ENCODE measurements at regions not wholly inside any gene's neighbourhood (a gene's known extent, or its start where the extent isn't known, plus 50 kb on each side); places are given as distances from the start of the nearest gene placed in this dataset.

GRCh38 chr11:70839851-70840250, 412.5 kb downstream of the SHANK2 start:
- no peaks in the 10 kb centered on the region for H3K27me3 ChIP-seq (ENCODE audit: insufficient read depth)
- no peak for TF ChIP-seq TAF1 (IDR thresholded peaks at IDR 0.05; ENCODE audit: borderline replicate concordance, low read depth, low read length)
- no peak for TF ChIP-seq RXRA (IDR thresholded peaks at IDR 0.05; ENCODE audit: borderline replicate concordance, low read depth)
- H3K9me2 ChIP-seq, result no peaks in the 10 kb centered on the region
- no peaks in the 10 kb centered on the region for H3K36me3 ChIP-seq (replicated peaks in 1 of 2; ENCODE audit: control insufficient read depth in 1 of 2, insufficient read depth in 2 of 2, low read length in 1 of 2)
- H3K9me3 ChIP-seq, result no peaks in the 10 kb centered on the region
- H3K27ac ChIP-seq (ENCODE audit: low read depth in 2 of 2, low read length in 1 of 2), result no peak overlapping the region
- H4K20me1 ChIP-seq (ENCODE audit: insufficient read depth), result no peaks in the 10 kb centered on the region
- H3K9ac ChIP-seq, result no peak overlapping the region
- H3K79me2 ChIP-seq (ENCODE audit: insufficient read depth), result no peaks in the 10 kb centered on the region
- no peak overlapping the region for H3K4me3 ChIP-seq (ENCODE audit: low read depth in 2 of 2, low read length in 1 of 2)
- H3K4me1 ChIP-seq (ENCODE audit: control insufficient read depth in 1 of 2, insufficient read depth in 2 of 2, low read depth in 1 of 2, low read length in 1 of 2), result no peaks in the 10 kb centered on the region
- no peaks in the 10 kb centered on the region for H3F3A ChIP-seq (replicated peaks; ENCODE audit: insufficient read depth)
- DNase-seq, result no peak
- no peak overlapping the region for H2AFZ ChIP-seq (ENCODE audit: low read depth)
- no peak overlapping the region for H3K4me2 ChIP-seq
- POLR2A ChIA-PET, result no interaction called here
- 70% methylated on average over 7 of the region's 10 CpGs for WGBS (ENCODE audit: low lambda C conversion rate)
- CTCF ChIA-PET, result interaction anchor here (0.6 to 3.8 kb wide), 2 partner anchors 25 to 241 kb away, joined by 3 to 17 read pairs; no protein-coding TSS in a partner anchor

GRCh38 chr11:70841264-70841663, 411.1 kb downstream of the SHANK2 start:
- Histone ChIP-seq H3K4me2 (no peak overlapping the region), H3K36me3 (replicated peaks in 1 of 2; ENCODE audit: control insufficient read depth in 1 of 2, insufficient read depth in 2 of 2, low read length in 1 of 2) (no peaks in the 10 kb centered on the region), H3K4me3 (ENCODE audit: low read depth in 2 of 2, low read length in 1 of 2) (no peak overlapping the region), H3K4me1 (ENCODE audit: control insufficient read depth in 1 of 2, insufficient read depth in 2 of 2, low read depth in 1 of 2, low read length in 1 of 2) (no peaks in the 10 kb centered on the region), H4K20me1 (ENCODE audit: insufficient read depth) (no peaks in the 10 kb centered on the region), H3K27ac (ENCODE audit: low read depth in 2 of 2, low read length in 1 of 2) (no peak overlapping the region), H3K9me3 (no peaks in the 10 kb centered on the region), H3K79me2 (ENCODE audit: insufficient read depth) (no peaks in the 10 kb centered on the region), H3K27me3 (ENCODE audit: insufficient read depth) (no peaks in the 10 kb centered on the region), H3K9me2 (no peaks in the 10 kb centered on the region), H3F3A (replicated peaks; ENCODE audit: insufficient read depth) (no peaks in the 10 kb centered on the region), H2AFZ (ENCODE audit: low read depth) (no peak overlapping the region), H3K9ac (no peak overlapping the region)
- ChIA-PET CTCF (interaction anchor here (0.9 to 3.8 kb wide), 2 partner anchors 17 to 26 kb away, joined by 3 to 17 read pairs; no protein-coding TSS in a partner anchor), POLR2A (no interaction called here)
- no peak for DNase-seq
- 47% methylated on average over 7 of the region's 8 CpGs for WGBS (ENCODE audit: low lambda C conversion rate)
- TF ChIP-seq SIN3A (IDR thresholded peaks at IDR 0.05; ENCODE audit: borderline replicate concordance, low read depth, low read length) (no peak), FOXJ3 (CRISPR knock-in tag; IDR thresholded peaks at IDR 0.05) (no peak), NRF1 (IDR thresholded peaks at IDR 0.05; ENCODE audit: low read depth, low read length) (no peak), JUND (IDR thresholded peaks at IDR 0.05) (no peak)

- ChIA-PET CTCF (interaction anchor here (3.8 kb wide), 1 partner anchor 27 kb away, joined by 17 read pairs; no protein-coding TSS in a partner anchor), POLR2A (no interaction called here)
- 35% methylated on average over 6 of the region's 6 CpGs for WGBS (ENCODE audit: low lambda C conversion rate)
- H3K4me2 ChIP-seq, result no peak overlapping the region
- H3F3A ChIP-seq (replicated peaks; ENCODE audit: insufficient read depth), result no peaks in the 10 kb centered on the region
- H3K4me1 ChIP-seq (ENCODE audit: control insufficient read depth in 1 of 2, insufficient read depth in 2 of 2, low read depth in 1 of 2, low read length in 1 of 2), result no peaks in the 10 kb centered on the region
- no peaks in the 10 kb centered on the region for H3K27me3 ChIP-seq (ENCODE audit: insufficient read depth)
- H3K9me3 ChIP-seq, result no peaks in the 10 kb centered on the region
- no peak overlapping the region for H3K4me3 ChIP-seq (ENCODE audit: low read depth in 2 of 2, low read length in 1 of 2)
- no peak for DNase-seq
- H4K20me1 ChIP-seq (ENCODE audit: insufficient read depth), result no peaks in the 10 kb centered on the region
- H3K9me2 ChIP-seq, result no peaks in the 10 kb centered on the region
- no peak for TF ChIP-seq MAX (IDR thresholded peaks at IDR 0.05; ENCODE audit: low read depth)
- TF ChIP-seq YY1 (IDR thresholded peaks at IDR 0.05; ENCODE audit: low read depth), result no peak
- TF ChIP-seq GATA2 (CRISPR knock-in tag; IDR thresholded peaks at IDR 0.05), result no peak
- H2AFZ ChIP-seq (ENCODE audit: low read depth), result no peak overlapping the region
- H3K36me3 ChIP-seq (replicated peaks in 1 of 2; ENCODE audit: control insufficient read depth in 1 of 2, insufficient read depth in 2 of 2, low read length in 1 of 2), result no peaks in the 10 kb centered on the region
- H3K79me2 ChIP-seq (ENCODE audit: insufficient read depth), result no peaks in the 10 kb centered on the region
- no peak overlapping the region for H3K9ac ChIP-seq
- no peak overlapping the region for H3K27ac ChIP-seq (ENCODE audit: low read depth in 2 of 2, low read length in 1 of 2)
These were observed 410.1 kb downstream of the SHANK2 start for GRCh38 chr11:70842256-70842655.

Data from SK-N-SH (cell line).